HG03521 (cell line): ENCODE measurements at regions not wholly inside any gene's neighbourhood (a gene's known extent, or its start where the extent isn't known, plus 50 kb on each side); places are given as distances from the start of the nearest gene placed in this dataset.

Experiments used
- ATAC-seq: cut with Tn5 transposase; IDR thresholded peaks from one replicate; pipeline ENCODE4 v1.9.1; 2021; ENCODE audit warnings: mild to moderate bottlenecking, moderate library complexity; ENCODE audit not compliant: unreplicated experiment

DNA sequence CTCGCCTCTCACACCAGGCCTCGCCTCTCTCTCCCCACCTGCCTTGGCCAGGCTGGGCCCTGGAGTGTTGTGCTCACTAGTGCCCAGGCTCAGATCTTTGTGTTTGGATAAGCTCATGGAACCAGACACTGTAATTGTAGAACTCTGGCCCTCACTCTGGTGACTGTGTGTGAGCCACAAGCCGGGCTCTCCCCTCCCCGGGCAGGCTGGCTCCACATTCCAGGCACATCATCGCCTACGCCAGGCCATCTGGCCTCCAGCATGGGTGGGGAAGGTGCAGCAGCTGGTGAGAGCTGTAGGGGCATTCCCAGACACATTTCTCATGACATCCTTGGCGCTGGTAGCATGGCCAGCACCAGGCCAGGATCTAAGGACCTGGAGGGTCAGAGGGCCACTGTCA, 202.3 kb downstream of the RAB11FIP4 start:
- ATAC-seq, result no peak

DNA sequence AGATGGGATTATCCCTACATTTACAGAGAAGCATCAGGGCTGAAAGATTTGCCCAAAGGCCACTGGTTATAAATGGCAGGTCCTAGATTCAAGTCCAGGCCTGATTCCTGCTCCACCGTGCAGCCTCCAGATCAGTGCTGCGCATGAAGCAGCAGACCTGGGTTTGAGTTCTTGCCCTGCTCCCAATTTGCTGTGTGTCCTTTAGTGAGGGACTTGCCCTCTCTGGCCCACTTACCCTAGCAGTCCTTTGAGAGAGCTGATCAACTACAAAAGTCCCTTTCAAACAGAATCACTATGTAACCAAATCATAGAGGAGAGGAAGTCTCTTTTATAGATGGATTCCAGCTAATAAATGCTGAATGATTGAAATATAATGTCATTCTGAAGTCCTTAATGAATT, 200.4 kb downstream of the RAB11FIP4 start:
- no peak for ATAC-seq

- no peak for ATAC-seq
Measured at GRCh38 chr17:31588512-31588911, 197.0 kb downstream of the RAB11FIP4 start.

- no peak for ATAC-seq
Measured at GRCh38 chr17:31588034-31588433, 196.6 kb downstream of the RAB11FIP4 start.
